ENCODE measurements at regions not wholly inside any gene's neighbourhood (a gene's known extent, or its start where the extent isn't known, plus 50 kb on each side); places are given as distances from the start of the nearest gene placed in this dataset.

GRCh38 chr14:34027130-34027989 lies 76.5 kb upstream of the EGLN3 start:
- no peak overlapping the region for H3K27ac ChIP-seq (ENCODE audit: insufficient read depth, low read length)
- no peak for DNase-seq (ENCODE audit: low read depth in 2 of 2)

GRCh38 chr14:34025325-34026017 lies 74.6 kb upstream of the EGLN3 start:
- Histone ChIP-seq H3K36me3 (ENCODE audit: control insufficient read depth, insufficient read depth, low read length) (no peaks in the 10 kb centered on the region), H3K27ac (ENCODE audit: insufficient read depth, low read length) (no peak overlapping the region), H3K27me3 (ENCODE audit: control insufficient read depth, insufficient read depth, low read length) (no peaks in the 10 kb centered on the region), H4K20me1 (ENCODE audit: control insufficient read depth, extremely low read depth, insufficient read depth, low read length) (no peaks in the 10 kb centered on the region), H3K4me1 (ENCODE audit: control insufficient read depth, extremely low read depth, insufficient read depth, low read length) (no peaks in the 10 kb centered on the region), H3K79me2 (ENCODE audit: control insufficient read depth, insufficient read depth, low read length) (no peaks in the 10 kb centered on the region), H3K9ac (ENCODE audit: insufficient read depth, low read length) (no peak overlapping the region), H3K4me2 (ENCODE audit: extremely low read depth, insufficient read depth, low read length) (no peak overlapping the region), H3K4me3 (replicated peaks in 1 of 4; ENCODE audit: control extremely low read depth in 1 of 4, insufficient read depth in 1 of 4, low read depth in 3 of 4, low read length in 4 of 4) (no peak overlapping the region), H2AFZ (ENCODE audit: low read length) (no peak overlapping the region), H3K9me3 (ENCODE audit: control insufficient read depth, insufficient read depth, low read depth, low read length) (no peaks in the 10 kb centered on the region)
- TF ChIP-seq EZH2 (IDR thresholded peaks at IDR 0.05; ENCODE audit: low read length, missing control alignments) = no peak
- TF ChIP-seq CTCF (conservative IDR thresholded peaks at IDR 0.05 in 1 of 2, IDR thresholded peaks at IDR 0.05 in 1 of 2; ENCODE audit: low read depth in 1 of 2, low read length in 2 of 2) = no peak
- DNase-seq (ENCODE audit: low read depth in 2 of 2) = no peak

More at GRCh38 chr14:34027130-34027989, 76.5 kb upstream of the EGLN3 start:
- Histone ChIP-seq H3K79me2 (ENCODE audit: control insufficient read depth, insufficient read depth, low read length) (no peaks in the 10 kb centered on the region), H3K4me2 (ENCODE audit: extremely low read depth, insufficient read depth, low read length) (no peak overlapping the region), H3K4me3 (replicated peaks in 1 of 4; ENCODE audit: control extremely low read depth in 1 of 4, insufficient read depth in 1 of 4, low read depth in 3 of 4, low read length in 4 of 4) (no peak overlapping the region), H3K9ac (ENCODE audit: insufficient read depth, low read length) (no peak overlapping the region), H3K27me3 (ENCODE audit: control insufficient read depth, insufficient read depth, low read length) (peaks cover 3% of the 10 kb centered on the region), H3K9me3 (ENCODE audit: control insufficient read depth, insufficient read depth, low read depth, low read length) (no peaks in the 10 kb centered on the region), H2AFZ (ENCODE audit: low read length) (no peak overlapping the region), H4K20me1 (ENCODE audit: control insufficient read depth, extremely low read depth, insufficient read depth, low read length) (no peaks in the 10 kb centered on the region), H3K36me3 (ENCODE audit: control insufficient read depth, insufficient read depth, low read length) (no peaks in the 10 kb centered on the region), H3K4me1 (ENCODE audit: control insufficient read depth, extremely low read depth, insufficient read depth, low read length) (peaks cover 2% of the 10 kb centered on the region)
- no peak for TF ChIP-seq EZH2 (IDR thresholded peaks at IDR 0.05; ENCODE audit: low read length, missing control alignments)
- TF ChIP-seq CTCF (conservative IDR thresholded peaks at IDR 0.05 in 1 of 2, IDR thresholded peaks at IDR 0.05 in 1 of 2; ENCODE audit: low read depth in 1 of 2, low read length in 2 of 2) = no peak

GRCh38 chr14:34024768-34025144 lies 73.9 kb upstream of the EGLN3 start:
- Histone ChIP-seq H3K27ac (ENCODE audit: insufficient read depth, low read length) (no peak overlapping the region), H3K27me3 (ENCODE audit: control insufficient read depth, insufficient read depth, low read length) (no peaks in the 10 kb centered on the region), H3K36me3 (ENCODE audit: control insufficient read depth, insufficient read depth, low read length) (no peaks in the 10 kb centered on the region), H2AFZ (ENCODE audit: low read length) (no peak overlapping the region), H3K9me3 (ENCODE audit: control insufficient read depth, insufficient read depth, low read depth, low read length) (no peaks in the 10 kb centered on the region), H4K20me1 (ENCODE audit: control insufficient read depth, extremely low read depth, insufficient read depth, low read length) (no peaks in the 10 kb centered on the region), H3K9ac (ENCODE audit: insufficient read depth, low read length) (no peak overlapping the region), H3K4me3 (replicated peaks in 1 of 4; ENCODE audit: control extremely low read depth in 1 of 4, insufficient read depth in 1 of 4, low read depth in 3 of 4, low read length in 4 of 4) (no peak overlapping the region), H3K4me2 (ENCODE audit: extremely low read depth, insufficient read depth, low read length) (no peak overlapping the region), H3K4me1 (ENCODE audit: control insufficient read depth, extremely low read depth, insufficient read depth, low read length) (no peaks in the 10 kb centered on the region), H3K79me2 (ENCODE audit: control insufficient read depth, insufficient read depth, low read length) (no peaks in the 10 kb centered on the region)
- no peak for TF ChIP-seq CTCF (conservative IDR thresholded peaks at IDR 0.05 in 1 of 2, IDR thresholded peaks at IDR 0.05 in 1 of 2; ENCODE audit: low read depth in 1 of 2, low read length in 2 of 2)
- no peak for TF ChIP-seq EZH2 (IDR thresholded peaks at IDR 0.05; ENCODE audit: low read length, missing control alignments)
- no peak for DNase-seq (ENCODE audit: low read depth in 2 of 2)
